ENCODE measurements at regions not wholly inside any gene's neighbourhood (a gene's known extent, or its start where the extent isn't known, plus 50 kb on each side); places are given as distances from the start of the nearest gene placed in this dataset.

DNA sequence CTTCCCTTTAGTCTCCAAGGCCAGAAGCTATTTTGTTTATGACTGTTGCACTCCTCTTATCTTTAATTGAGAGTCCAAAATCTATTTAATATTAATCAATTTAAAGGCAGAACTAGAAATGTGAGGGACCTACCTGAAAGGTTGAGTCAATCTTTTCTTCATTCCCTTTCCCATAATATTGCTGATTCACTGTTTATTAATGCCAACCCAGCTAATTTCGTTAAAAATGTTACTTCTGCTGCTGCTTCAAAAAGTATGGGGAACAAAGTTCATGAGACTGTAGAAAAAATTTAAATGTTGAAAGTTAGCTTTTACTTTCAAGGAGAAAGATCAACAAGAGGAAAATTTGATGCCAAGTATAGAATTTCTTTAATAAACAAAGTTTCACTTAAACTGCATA lies 365.3 kb downstream of the TENT5A start:
- TF ChIP-seq YY1 (IDR thresholded peaks at IDR 0.05; ENCODE audit: insufficient read depth, insufficient read length) (no peak), ZNF274 (IDR thresholded peaks at IDR 0.05; ENCODE audit: low read depth, low read length) (no peak)

Measured in NT2/D1 (cell line).